K562 (cell line): ENCODE measurements at regions not wholly inside any gene's neighbourhood (a gene's known extent, or its start where the extent isn't known, plus 50 kb on each side); places are given as distances from the start of the nearest gene placed in this dataset. TPM values are rescaled to one million over a fixed set of nuclear protein-coding genes. Genes with fewer than 3 reads are reported as not detected.

ENCODE experiments used
- ATAC-seq: fragments of 200-7000 bp; cut with Tn5 transposase; 3 replicates; pipeline ENCODE4 v1.9.1; 2020; ENCODE audit warnings: moderate library complexity
- BruUV-seq: library from RNA; stranded (reverse); fragments of 400-500 nt; replicated peaks from 2 replicates; lab custom pipeline; 2021; lab: Mats Ljungman, UMichigan
- CTCF ChIA-PET: fragments of 300-600 bp; formaldehyde crosslinking; extraction: SDS; loops from one replicate; lab custom pipeline; 2021; ENCODE audit warnings: low intra/inter-chr PET ratio; lab: Yijun Ruan, JAX
- POLR2A ChIA-PET: fragments of 300-600, 350-650 bp; sonication (Branson Sonifier 250); formaldehyde crosslinking; extraction: SDS; loops from one replicate; lab custom pipeline; 2021; ENCODE audit warnings: antibody characterized with exemption, inconsistent platforms; lab: Yijun Ruan, JAX
- DNase-seq, 4 experiments: peaks; one replicate each; pipeline versions ENCODE4 v3.0.0 to v3.0.0-alpha.2; 2011 to 2018; ENCODE audit warnings: low spot score in 3 of 4, mixed read lengths in 3 of 4; ENCODE audit errors: extremely low read depth in 1 of 4
- FAIRE-seq: peaks from 2 replicates; lab custom pipeline; 2011; peaks lifted over from hg19 to GRCh38; lab: Jason Lieb, UNC
- H2AFZ ChIP-seq: 2 replicates; pipeline ENCODE4 v1.6.0; 2011; ENCODE audit warnings: low read depth, low read length, control low read depth, inconsistent platforms
- H3K27ac ChIP-seq: fragments of 200-600 bp; 3 replicates; pipeline ENCODE4 v1.8.0; 2011; ENCODE audit warnings: low read depth, mild to moderate bottlenecking, control low read depth, inconsistent platforms, low read length, moderate library complexity, mixed read lengths; ENCODE audit errors: extremely low read depth
- H3K27me3 ChIP-seq, 2 experiments: fragments of 300-600 bp in 1 of 2; 2 replicates in 1 of 2; 3 replicates in 1 of 2; pipeline versions ENCODE4 v1.6.0 to v1.8.0; 2011; ENCODE audit warnings: inconsistent platforms in 2 of 2, low read length in 2 of 2, mild to moderate bottlenecking in 1 of 2, mixed read lengths in 1 of 2, moderate library complexity in 1 of 2; ENCODE audit not compliant: control insufficient read depth in 2 of 2, insufficient read depth in 2 of 2
- H3K36me3 ChIP-seq: fragments of 300-600 bp; 3 replicates; pipeline ENCODE4 v1.8.0; 2011; ENCODE audit warnings: mild to moderate bottlenecking, low read length, inconsistent platforms; ENCODE audit not compliant: control insufficient read depth, insufficient read depth
- H3K4me1 ChIP-seq, 2 experiments: fragments of 200-600 bp in 1 of 2; replicated peaks in 1 of 2; 2 replicates in 1 of 2; 3 replicates in 1 of 2; pipeline versions ENCODE4 v1.5.1 to v1.8.0; 2011; ENCODE audit warnings: inconsistent platforms in 2 of 2, low read length in 2 of 2, mild to moderate bottlenecking in 1 of 2, mixed read lengths in 1 of 2, moderate library complexity in 1 of 2; ENCODE audit not compliant: control insufficient read depth in 2 of 2, insufficient read depth in 2 of 2
- H3K4me2 ChIP-seq: 2 replicates; pipeline ENCODE4 v1.6.1; 2011; ENCODE audit warnings: low read length, control low read depth, inconsistent platforms, mixed read lengths; ENCODE audit not compliant: insufficient read depth
- H3K4me3 ChIP-seq: fragments of 200-600 bp; sonication (generic), shearing (Covaris generic); 2 replicates; pipeline ENCODE4 v1.5.1; 2016; ENCODE audit warnings: control low read depth, inconsistent platforms
- H3K79me2 ChIP-seq: fragments of 200-600 bp; 3 replicates; pipeline ENCODE4 v1.8.0; 2011; ENCODE audit warnings: low read length, inconsistent platforms; ENCODE audit not compliant: control insufficient read depth, insufficient read depth
- H3K9ac ChIP-seq, 2 experiments: 2 replicates each; pipeline versions ENCODE4 v1.6.0 to v1.6.1; 2011; ENCODE audit warnings: low read depth in 2 of 2, low read length in 2 of 2, control low read depth in 1 of 2, inconsistent platforms in 1 of 2, mild to moderate bottlenecking in 1 of 2, mixed read lengths in 1 of 2; ENCODE audit not compliant: insufficient read depth in 1 of 2
- H3K9me1 ChIP-seq: one replicate; pipeline ENCODE4 v1.6.0; 2011; ENCODE audit warnings: inconsistent platforms, mild to moderate bottlenecking, low read length, moderate library complexity; ENCODE audit not compliant: control insufficient read depth, insufficient read depth
- H3K9me3 ChIP-seq: replicated peaks from 2 replicates; pipeline ENCODE4 v1.5.1; 2011; ENCODE audit warnings: low read depth, low read length, inconsistent platforms; ENCODE audit not compliant: control insufficient read depth, insufficient read depth
- H4K20me1 ChIP-seq: replicated peaks from 2 replicates; pipeline ENCODE4 v1.6.1; 2011; ENCODE audit warnings: low read length, inconsistent platforms, mixed read lengths; ENCODE audit not compliant: control insufficient read depth, insufficient read depth
- ARID4B ChIP-seq: sonication (generic); formaldehyde crosslinking; IDR thresholded peaks from 2 replicates; pipeline ENCODE4 v1.8.0; 2022; ENCODE audit warnings: mild to moderate bottlenecking, missing genetic modification reagents
- HDAC2 ChIP-seq: fragments of 450-650 bp; IDR thresholded peaks from 2 replicates; pipeline ENCODE4 v1.6.1; 2016; ENCODE audit warnings: mild to moderate bottlenecking
- HMBOX1 ChIP-seq: sonication (generic); IDR thresholded peaks from 2 replicates; pipeline ENCODE4 v1.6.1; 2016
- NCOA1 ChIP-seq: fragments of 450-650 bp; IDR thresholded peaks from 2 replicates; pipeline ENCODE4 v1.6.1; 2016; ENCODE audit warnings: low read depth
- NCOA6 ChIP-seq: fragments of 450-650 bp; IDR thresholded peaks from 2 replicates; pipeline ENCODE4 v1.6.1; 2017; ENCODE audit warnings: mild to moderate bottlenecking
- ZNF644 ChIP-seq: fragments of 200-800 bp; sonication (Bioruptor generic); IDR thresholded peaks from 2 replicates; pipeline ENCODE4 v1.6.1; 2016; ENCODE audit warnings: low read depth, missing genetic modification characterization, missing compliant biosample characterization
- ZNF699 ChIP-seq: fragments of 250-450 bp; sonication (Bioruptor Pico); IDR thresholded peaks from 2 replicates; pipeline ENCODE4 v1.8.0; 2021; ENCODE audit warnings: mild to moderate bottlenecking, moderate library complexity; ENCODE audit not compliant: insufficient replicate concordance
- ZSCAN29 ChIP-seq: fragments of 450-650 bp; IDR thresholded peaks from 2 replicates; pipeline ENCODE4 v1.6.1; 2017
- WGBS: fragments of 100-300 bp; shearing (Covaris generic); methylation state at CpG from one replicate; pipeline ENCODE4 v1.1.6; 2016; ENCODE audit warnings: low coverage, mixed read lengths; ENCODE audit not compliant: insufficient coverage; ENCODE audit errors: missing lambda C conversion rate; 5-methylcytosine and 5-hydroxymethylcytosine counted together
- in situ Hi-C: fragments of 300-500 bp; cut with MboI; formaldehyde crosslinking; loops from 4 replicates; pipeline ENCODE4 v1.15.0; 2018; ENCODE audit warnings: inconsistent platforms, mixed read lengths
- intact Hi-C: fragments of 100-400 bp; cut with micrococcal nuclease; formaldehyde crosslinking; loops from 2 replicates; pipeline ENCODE4 v1.14.2; 2022
- small RNA-seq: library from RNA; depleted of rRNA; stranded (forward); fragments of <200 nt; gene quantifications from one replicate; pipeline ENCODE3, GENCODE V24; 2014

- Histone ChIP-seq H3K9ac (no peak overlapping the region), H3K27me3 (no peaks in the 10 kb centered on the region; a peak in 1 of 5 replicates), H3K9me1 (no peaks in the 10 kb centered on the region), H3K4me3 (no peak overlapping the region), H3K79me2 (no peaks in the 10 kb centered on the region), H3K36me3 (no peaks in the 10 kb centered on the region), H3K9me3 (no peaks in the 10 kb centered on the region; the same call in 1 of the 2 replicates)
- POLR2A ChIA-PET, result no interaction called here
- no peak for FAIRE-seq
- no TSS peak for BruUV-seq
- intact Hi-C loops, result no loop called here
- WGBS, result 56% methylated on average over 6 of the region's 6 CpGs
- TF ChIP-seq ZNF699 (CRISPR knock-in tag) (no peak), ZNF644 (tag) (no peak), ZSCAN29 (no peak), NCOA6 (no peak), ARID4B (CRISPR knock-in tag) (no peak), NCOA1 (no peak), HMBOX1 (no peak), HDAC2 (no peak)
- TF ChIP-seq, all 486 proteins: peak for 0
- Histone ChIP-seq H3K4me2 (no peak overlapping the region), H4K20me1 (no peaks in the 10 kb centered on the region), H3K4me1 (0 out of 5 replicates have a peak, but pooled peaks cover 0 to 6% of the 10 kb centered on the region in 2 experiments), H2AFZ (no peak overlapping the region), H3K27ac (no peak overlapping the region)
- DNase-seq, result no peak
- no peak for ATAC-seq
- CTCF ChIA-PET, result no interaction called here
- in situ Hi-C loops, result no loop called here
Measured at GRCh38 chr15:68003297-68003696, 50.8 kb upstream of the PIAS1 start.

Small RNA genes in the stretch of these regions (small RNA-seq; reads per million reads assigned to genes)
- not detected for gene AC022254.1
